PC-9 (cell line): ENCODE measurements at regions not wholly inside any gene's neighbourhood (a gene's known extent, or its start where the extent isn't known, plus 50 kb on each side); places are given as distances from the start of the nearest gene placed in this dataset.
"Not testable (repeated sequence)": the region's sequence is repeated elsewhere in the genome, so short reads cannot be mapped to it uniquely, and the experiment has no call there.

Experiments used
- BruUV-seq: library from RNA; stranded (reverse); fragments of 400-500 nt; replicated peaks from 2 replicates; lab custom pipeline; 2021; lab: Mats Ljungman, UMichigan
- CTCF ChIA-PET: fragments of 300-600 bp; sonication (Branson Sonifier 250); formaldehyde crosslinking; loops from one replicate; lab custom pipeline; 2022; ENCODE audit warnings: antibody characterized with exemption; lab: Charles Lee
- POLR2A ChIA-PET: fragments of 300-600 bp; sonication (Branson Sonifier 250); formaldehyde crosslinking; loops from one replicate; lab custom pipeline; 2022; ENCODE audit warnings: antibody characterized with exemption; ENCODE audit not compliant: unreplicated experiment; lab: Charles Lee
- DNase-seq, 2 experiments: peaks; one replicate each; pipeline versions ENCODE4 v3.0.0 to v3.0.0-alpha.2; 2015 to 2022; ENCODE audit warnings: mixed read lengths in 1 of 2
- H2AFZ ChIP-seq: fragments of 200-600 bp; sonication (generic); 2 replicates; pipeline ENCODE4 v1.8.1; 2017; ENCODE audit warnings: antibody characterized with exemption
- H3F3A ChIP-seq: fragments of 200-600 bp; sonication (generic); 2 replicates; pipeline ENCODE4 v1.8.1; 2017; ENCODE audit warnings: antibody characterized with exemption, mild to moderate bottlenecking, low read depth; ENCODE audit not compliant: insufficient read depth
- H3K27ac ChIP-seq: fragments of 200-600 bp; sonication (generic); 2 replicates; pipeline ENCODE4 v1.6.1; 2016; ENCODE audit warnings: mixed run types
- H3K27me3 ChIP-seq: fragments of 200-600 bp; sonication (generic); 2 replicates; pipeline ENCODE4 v1.6.1; 2016; ENCODE audit warnings: low read depth, mixed run types; ENCODE audit not compliant: insufficient read depth
- H3K36me3 ChIP-seq: fragments of 200-600 bp; sonication (generic); 2 replicates; pipeline ENCODE4 v1.6.1; 2016; ENCODE audit warnings: low read depth, mixed run types
- H3K4me1 ChIP-seq: fragments of 200-600 bp; sonication (generic); replicated peaks from 2 replicates; pipeline ENCODE4 v1.6.1; 2016; ENCODE audit warnings: mixed run types; ENCODE audit not compliant: insufficient read depth
- H3K4me2 ChIP-seq: fragments of 200-600 bp; sonication (generic); 2 replicates; pipeline ENCODE4 v1.6.1; 2017; ENCODE audit warnings: mixed run types
- H3K4me3 ChIP-seq: fragments of 200-600 bp; sonication (generic); 2 replicates; pipeline ENCODE4 v1.6.1; 2016; ENCODE audit warnings: mixed run types
- H3K79me2 ChIP-seq: fragments of 200-600 bp; sonication (generic); 2 replicates; pipeline ENCODE4 v1.6.1; 2017; ENCODE audit warnings: low read depth, mixed run types
- H3K9me2 ChIP-seq: fragments of 200-600 bp; sonication (generic); 2 replicates; pipeline ENCODE4 v1.8.1; 2017; ENCODE audit warnings: mild to moderate bottlenecking; ENCODE audit not compliant: insufficient read depth
- H3K9me3 ChIP-seq: fragments of 200-600 bp; sonication (generic); 2 replicates; pipeline ENCODE4 v1.8.1; 2016; ENCODE audit warnings: low read depth; ENCODE audit not compliant: insufficient read depth
- H4K20me1 ChIP-seq: fragments of 200-600 bp; sonication (generic); 2 replicates; pipeline ENCODE4 v1.8.1; 2017; ENCODE audit not compliant: insufficient read depth
- CTCF ChIP-seq: fragments of 200-600 bp; sonication (generic); conservative IDR thresholded peaks from 2 replicates; pipeline ENCODE4 v1.6.1; 2017; ENCODE audit warnings: mixed run types, antibody characterized with exemption, mild to moderate bottlenecking, moderate library complexity
- intact Hi-C: fragments of 100-400 bp; cut with micrococcal nuclease; formaldehyde crosslinking; loops from one replicate; pipeline ENCODE4 v1.10.0; 2022; ENCODE audit not compliant: unreplicated experiment

DNA sequence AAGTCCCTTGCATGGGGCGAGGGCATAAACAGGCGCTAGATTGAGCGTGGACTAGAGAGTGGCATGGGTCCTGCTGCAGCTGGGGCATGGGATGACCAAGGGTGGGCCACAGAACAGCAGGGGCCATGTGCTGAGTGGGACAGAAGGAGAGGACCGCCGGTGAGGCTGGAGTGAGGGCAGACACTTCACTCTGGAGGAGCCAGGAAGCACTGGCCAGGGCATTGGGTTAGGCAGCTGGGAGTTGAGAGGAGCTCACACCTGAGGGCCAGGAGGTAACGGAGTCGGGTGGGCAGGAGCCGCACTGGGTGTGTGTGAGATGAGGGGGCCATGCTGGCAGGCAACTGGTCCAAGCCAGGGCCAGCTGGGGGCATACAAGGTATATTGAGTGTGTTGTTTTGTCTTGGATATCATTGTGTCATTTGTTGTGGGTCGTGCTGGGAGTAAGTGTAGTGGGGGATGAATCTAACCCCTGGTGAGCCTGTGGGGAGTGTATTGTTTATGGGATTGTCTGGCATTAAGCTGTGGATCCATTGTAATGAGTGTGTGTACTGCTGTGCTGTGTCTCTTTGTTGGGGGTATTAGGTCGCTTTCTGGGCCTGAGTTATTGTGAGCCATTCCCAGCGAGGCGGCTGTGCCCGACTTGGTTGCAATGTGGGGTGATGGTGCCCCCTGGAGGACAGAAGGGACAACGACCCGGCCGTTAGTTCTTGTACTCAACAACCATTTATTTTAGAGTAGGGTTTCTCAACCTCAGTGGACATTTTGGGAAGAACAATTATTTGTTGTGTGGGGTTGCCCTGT lies 256.5 kb upstream of the TP53TG3 start:
- H3K4me2 ChIP-seq, H3K4me1 ChIP-seq, POLR2A ChIA-PET, H3K4me3 ChIP-seq, H3F3A ChIP-seq, H3K9me3 ChIP-seq, H3K36me3 ChIP-seq, H4K20me1 ChIP-seq, H3K9me2 ChIP-seq, BruUV-seq, H3K79me2 ChIP-seq, H3K27me3 ChIP-seq, H3K27ac ChIP-seq, H2AFZ ChIP-seq, intact Hi-C loops: not testable (repeated sequence)
- TF ChIP-seq CTCF: peak; percentile 46
- DNase-seq: peak in 1 of 2 experiments; percentile 23
- CTCF ChIA-PET: interaction anchor here (0.6 kb wide), 1 partner anchor 347 kb away, joined by 3 read pairs; no protein-coding TSS in a partner anchor

DNA sequence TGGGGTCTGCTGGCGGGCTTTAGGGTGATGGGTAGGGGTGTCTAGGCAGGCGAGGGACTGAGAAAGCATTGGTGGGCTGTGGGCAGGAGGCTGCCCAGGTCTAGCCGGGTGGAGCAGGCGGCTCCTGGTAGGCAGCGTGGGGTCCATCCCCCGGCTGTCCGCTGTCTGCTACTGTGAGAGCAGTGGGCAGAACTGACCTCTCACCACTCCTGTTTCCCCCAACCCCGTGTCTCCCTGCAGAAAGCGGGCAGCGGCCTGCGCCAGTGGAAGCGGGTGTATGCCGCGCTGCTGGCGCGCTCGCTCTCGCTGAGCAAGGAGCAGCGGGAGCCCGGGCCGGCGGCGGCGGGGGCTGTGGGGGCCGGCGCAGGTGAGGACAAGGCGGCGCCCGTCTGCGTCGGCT lies 249.2 kb upstream of the TP53TG3 start:
- H3K4me2 ChIP-seq, BruUV-seq: not testable (repeated sequence)

DNA sequence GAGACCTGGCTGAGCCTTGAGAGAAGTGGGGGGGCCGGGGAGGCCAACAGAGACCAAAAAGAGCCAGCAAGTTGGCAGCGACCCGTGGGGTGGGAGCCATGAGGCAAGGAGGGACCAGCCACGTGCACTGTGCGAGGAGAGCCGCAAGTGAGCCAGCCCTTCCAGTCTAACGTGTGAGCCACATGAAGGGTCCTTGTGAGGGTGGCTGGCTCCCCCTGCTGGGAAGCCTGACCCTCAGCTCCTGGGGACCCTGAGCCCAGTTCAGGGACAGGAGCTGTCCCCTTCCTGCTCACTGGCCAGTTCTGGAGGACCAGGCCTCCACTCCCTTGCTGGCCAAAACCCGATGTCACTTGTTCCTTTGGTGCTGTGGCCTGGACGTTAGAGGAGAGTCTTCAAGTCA lies 246.6 kb upstream of the TP53TG3 start:
- H3K4me2 ChIP-seq, H3K36me3 ChIP-seq, DNase-seq, H3K79me2 ChIP-seq, H3K9me3 ChIP-seq, CTCF ChIA-PET, POLR2A ChIA-PET, H4K20me1 ChIP-seq, H2AFZ ChIP-seq, H3K4me3 ChIP-seq, H3K4me1 ChIP-seq, H3F3A ChIP-seq, H3K9me2 ChIP-seq, intact Hi-C loops, BruUV-seq, H3K27ac ChIP-seq: not testable (repeated sequence)
- H3K27me3 ChIP-seq: peaks cover 11% of the 10 kb centered on the region; the same call in 1 of the 2 replicates

More for the DNA sequence above, 249.2 kb upstream of the TP53TG3 start:
- H3K36me3 ChIP-seq, H3K9me3 ChIP-seq, H2AFZ ChIP-seq, POLR2A ChIA-PET, H3K79me2 ChIP-seq, DNase-seq, CTCF ChIA-PET, H3K4me3 ChIP-seq, intact Hi-C loops, H4K20me1 ChIP-seq, H3K27ac ChIP-seq, H3K27me3 ChIP-seq, H3K4me1 ChIP-seq, H3K9me2 ChIP-seq, H3F3A ChIP-seq: not testable (repeated sequence)

- H3K4me3 ChIP-seq, H3K4me1 ChIP-seq, H3K9me2 ChIP-seq, H3K36me3 ChIP-seq, H4K20me1 ChIP-seq, H3K9me3 ChIP-seq, H2AFZ ChIP-seq, POLR2A ChIA-PET, H3K79me2 ChIP-seq, BruUV-seq, CTCF ChIA-PET, H3K27ac ChIP-seq, H3K4me2 ChIP-seq, H3K27me3 ChIP-seq, H3F3A ChIP-seq, intact Hi-C loops: not testable (repeated sequence)
- TF ChIP-seq CTCF: peak; percentile 54
- DNase-seq: peak in 1 of 2 experiments; percentile 11
Measured at GRCh38 chr16:32915346-32915745, 239.4 kb upstream of the TP53TG3 start.
